ENCODE measurements at regions not wholly inside any gene's neighbourhood (a gene's known extent, or its start where the extent isn't known, plus 50 kb on each side); places are given as distances from the start of the nearest gene placed in this dataset.

GRCh38 chr2:220641137-220641536, 931.0 kb downstream of the EPHA4 start:
- TF ChIP-seq CTCF (IDR thresholded peaks at IDR 0.05) (no peak), POLR2A (IDR thresholded peaks at IDR 0.05) (no peak)
